ENCODE measurements at regions not wholly inside any gene's neighbourhood (a gene's known extent, or its start where the extent isn't known, plus 50 kb on each side); places are given as distances from the start of the nearest gene placed in this dataset.
"Not testable (repeated sequence)": the region's sequence is repeated elsewhere in the genome, so short reads cannot be mapped to it uniquely, and the experiment has no call there.

- no peak for DNase-seq
Observed at GRCh38 chr4:131159261-131159660, 1989.8 kb upstream of the PCDH10 start.

DNA sequence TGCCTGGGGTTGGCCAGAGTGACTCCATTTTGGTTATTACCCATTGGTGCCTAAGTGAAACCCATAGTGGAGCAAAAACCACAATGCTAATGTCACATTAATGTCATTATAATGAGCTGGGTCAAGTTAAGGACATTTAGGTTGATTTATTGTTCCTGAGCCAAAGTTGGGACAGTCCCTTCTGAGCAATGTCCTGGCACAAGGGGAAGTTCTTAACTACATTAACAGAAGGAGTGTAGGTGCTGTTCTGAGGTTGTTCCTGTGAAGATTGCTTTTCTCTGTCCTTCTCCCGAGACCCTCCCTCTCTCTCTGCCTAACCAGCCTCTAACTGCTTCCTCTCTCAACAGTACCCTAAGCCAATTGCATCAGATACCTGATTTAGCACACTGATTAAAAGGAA, 1956.8 kb upstream of the PCDH10 start:
- no peak for DNase-seq

- no peak for DNase-seq
Observed at GRCh38 chr4:131207589-131207988, 1941.5 kb upstream of the PCDH10 start.

DNA sequence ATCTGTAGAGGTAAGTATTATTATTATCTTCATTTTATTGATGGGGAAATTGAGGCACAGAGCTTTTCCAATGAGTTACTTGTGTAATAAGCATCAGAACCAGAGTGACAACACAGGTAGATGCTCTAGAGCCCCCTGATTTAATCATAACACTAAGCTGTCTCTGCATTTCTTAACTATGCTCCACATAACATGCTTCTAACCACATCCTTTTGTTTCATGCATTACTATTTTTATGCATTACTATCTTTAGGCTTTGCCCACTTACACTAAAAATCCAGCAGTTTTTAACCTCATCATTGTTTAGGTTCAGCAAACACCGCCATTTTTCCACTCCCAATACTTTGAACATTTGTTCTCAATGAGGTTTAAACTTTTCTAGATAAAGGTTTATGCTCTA, 1900.8 kb upstream of the PCDH10 start:
- no peak for DNase-seq

DNA sequence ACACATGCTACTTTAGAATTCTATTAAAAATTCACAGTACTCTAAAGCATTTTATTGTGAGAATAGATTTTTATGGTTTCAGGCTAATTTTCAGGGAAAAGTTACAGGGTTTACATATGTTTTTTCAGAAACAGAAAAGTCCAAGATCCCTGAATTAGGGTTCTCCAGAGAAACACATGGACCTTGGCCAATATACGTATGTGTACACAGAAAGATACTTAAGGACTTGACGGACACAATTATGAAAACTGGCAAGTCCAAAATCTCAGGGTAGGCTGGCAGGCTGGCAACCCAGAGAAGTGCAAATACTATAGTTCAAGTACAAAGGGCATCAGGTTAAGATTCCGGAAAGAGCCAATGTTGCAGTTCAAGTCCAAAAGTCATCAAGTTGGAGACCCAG, 1897.8 kb upstream of the PCDH10 start:
- no peak for DNase-seq

- no peak for DNase-seq
Observed at GRCh38 chr4:131257241-131257640, 1891.9 kb upstream of the PCDH10 start.

DNA sequence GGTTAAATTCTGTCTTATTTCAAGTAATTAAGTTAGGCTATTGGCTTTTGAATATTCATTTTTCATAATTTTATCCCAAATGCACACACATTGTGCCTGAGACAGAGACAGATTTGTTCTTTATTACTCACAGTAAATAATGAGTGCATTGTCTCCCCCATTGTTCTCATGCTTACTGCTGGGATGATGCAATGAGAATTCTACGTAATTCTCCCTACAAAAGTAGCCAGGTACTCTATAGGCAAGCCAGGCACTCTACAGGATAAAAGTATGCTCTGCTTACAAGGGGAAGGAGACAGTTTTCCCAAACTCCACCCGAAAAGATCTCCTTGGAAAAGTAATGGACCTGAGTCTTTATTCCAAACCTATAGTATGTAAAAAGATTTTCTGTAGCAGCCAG, 1890.7 kb upstream of the PCDH10 start:
- DNase-seq, result no peak

- no peak for DNase-seq
Observed at GRCh38 chr4:131288441-131288840, 1860.7 kb upstream of the PCDH10 start.

GRCh38 chr4:131296192-131296591, 1852.9 kb upstream of the PCDH10 start:
- no peak for DNase-seq

- DNase-seq, result no peak
Observed at GRCh38 chr4:131302108-131302507, 1847.0 kb upstream of the PCDH10 start.

- DNase-seq, result no peak
Observed at GRCh38 chr4:131304686-131305085, 1844.4 kb upstream of the PCDH10 start.

GRCh38 chr4:131309628-131310027, 1839.5 kb upstream of the PCDH10 start:
- no peak for DNase-seq

DNA sequence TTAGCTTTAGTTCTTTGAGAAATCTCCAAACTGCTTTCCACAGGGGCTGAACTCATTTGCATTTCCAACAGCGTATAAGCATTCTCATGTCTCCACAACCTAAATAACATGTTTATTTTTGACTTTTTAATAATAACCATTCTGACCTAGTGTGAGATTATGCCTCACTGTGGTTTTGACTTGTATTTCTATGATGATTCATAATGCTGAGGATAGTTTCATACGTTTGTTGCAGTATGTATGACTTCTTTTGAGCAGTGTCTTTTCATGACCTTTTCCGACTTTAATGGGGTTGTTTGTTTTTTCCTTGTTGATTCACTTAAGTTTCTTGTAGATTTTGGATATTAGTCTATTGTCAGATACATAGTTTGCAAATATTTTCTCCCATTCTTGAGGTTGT, 1833.0 kb upstream of the PCDH10 start:
- no peak for DNase-seq

- no peak for DNase-seq
Observed at GRCh38 chr4:131337936-131338335, 1811.2 kb upstream of the PCDH10 start.

- no peak for DNase-seq
Observed at GRCh38 chr4:131339137-131339536, 1810.0 kb upstream of the PCDH10 start.

- DNase-seq, result no peak
Observed at GRCh38 chr4:131344761-131345160, 1804.3 kb upstream of the PCDH10 start.

DNA sequence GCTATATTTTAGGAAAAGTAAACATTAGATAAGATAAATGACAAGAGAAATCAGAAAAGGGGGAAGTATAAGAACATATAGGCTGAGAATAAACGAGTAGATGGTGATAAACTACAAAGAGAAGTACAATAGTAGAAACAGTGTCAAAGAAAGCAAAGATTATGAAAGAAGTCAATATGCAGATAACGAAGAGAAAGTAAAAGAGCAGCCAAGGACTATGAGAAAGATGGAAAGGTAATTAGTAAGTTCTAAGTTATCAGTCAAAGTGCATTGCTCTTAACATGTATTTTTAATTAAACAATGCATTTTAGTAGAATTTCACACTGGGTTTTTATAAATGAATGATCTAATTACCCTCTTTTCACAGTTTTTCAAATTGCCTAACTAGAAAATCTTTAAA, 1801.3 kb upstream of the PCDH10 start:
- no peak for DNase-seq

DNA sequence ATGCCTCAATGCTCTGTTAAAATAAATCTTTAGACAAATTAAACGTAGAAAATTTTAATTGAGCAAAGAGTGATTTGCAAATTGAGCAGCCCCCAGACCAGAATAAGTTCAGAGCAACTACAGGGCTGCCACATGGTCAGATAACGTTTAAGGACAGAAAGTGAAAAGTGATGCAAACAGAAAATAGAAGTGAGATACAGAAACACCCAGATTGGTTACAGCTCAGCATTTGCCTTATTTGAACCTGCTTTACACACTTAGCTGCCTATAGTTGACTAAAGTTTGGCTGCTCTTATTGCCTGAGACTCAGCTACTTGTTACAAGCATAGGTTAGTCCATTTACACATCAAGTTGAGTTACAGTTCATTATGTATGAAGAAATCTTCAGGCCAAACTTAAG, 1800.8 kb upstream of the PCDH10 start:
- DNase-seq, result no peak

DNA sequence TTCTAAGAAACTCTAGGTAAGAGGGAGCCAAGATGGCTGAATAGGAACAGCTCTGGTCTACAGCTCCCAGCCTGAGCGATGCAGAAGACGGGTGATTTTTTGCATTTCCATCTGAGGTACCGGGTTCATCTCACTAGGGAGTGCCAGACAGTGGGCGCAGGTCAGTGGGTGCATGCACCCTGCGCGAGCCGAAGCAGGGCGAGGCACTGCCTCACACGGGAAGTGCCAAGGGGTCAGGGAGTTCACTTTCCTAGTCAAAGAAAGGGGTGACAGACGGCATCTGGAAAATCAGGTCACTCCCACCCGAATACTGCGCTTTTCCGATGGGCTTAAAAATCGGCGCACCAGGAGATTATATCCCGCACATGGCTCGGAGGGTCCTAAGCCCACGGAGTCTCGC, 1796.7 kb upstream of the PCDH10 start:
- DNase-seq, result not testable (repeated sequence)

DNA sequence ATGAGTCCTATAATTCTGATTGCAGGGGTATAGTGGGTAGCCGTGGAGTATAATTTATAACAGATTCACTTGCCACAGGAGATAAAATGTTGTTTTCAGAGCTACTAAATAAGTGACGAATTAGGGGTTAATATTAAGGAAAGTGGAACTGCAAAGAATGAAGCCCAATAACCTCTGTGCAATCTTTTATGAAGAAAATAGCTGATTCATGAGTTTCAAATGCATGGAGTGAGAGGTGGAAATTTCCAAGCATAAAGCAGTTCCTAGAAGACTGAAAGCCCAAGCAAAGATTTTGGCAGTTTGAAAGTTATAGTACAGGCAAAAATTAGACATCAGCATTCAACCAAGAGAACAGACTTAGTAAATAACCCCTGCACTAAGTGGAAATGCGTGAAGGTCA, 1782.4 kb upstream of the PCDH10 start:
- DNase-seq, result no peak

GRCh38 chr4:131367441-131367840, 1781.7 kb upstream of the PCDH10 start:
- no peak for DNase-seq

GRCh38 chr4:131370846-131371245, 1778.2 kb upstream of the PCDH10 start:
- no peak for DNase-seq

DNA sequence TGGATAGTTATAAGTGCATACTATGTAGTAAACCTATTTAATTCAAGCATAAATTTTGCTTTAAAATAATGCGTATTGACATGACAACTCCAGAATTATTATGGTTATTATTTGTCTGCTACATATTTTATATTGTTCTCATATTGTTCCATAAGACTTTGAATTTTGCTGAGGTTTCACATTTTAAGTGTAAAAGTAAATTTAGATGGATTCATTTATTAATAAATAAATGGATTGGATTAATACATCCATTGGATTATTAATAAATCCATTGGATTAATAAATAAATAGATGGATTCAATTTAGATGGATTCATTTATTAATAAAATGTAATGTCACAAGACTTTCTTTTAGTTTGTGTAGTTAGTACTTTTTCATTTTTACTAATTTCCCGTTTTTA, 1768.0 kb upstream of the PCDH10 start:
- DNase-seq, result no peak

DNA sequence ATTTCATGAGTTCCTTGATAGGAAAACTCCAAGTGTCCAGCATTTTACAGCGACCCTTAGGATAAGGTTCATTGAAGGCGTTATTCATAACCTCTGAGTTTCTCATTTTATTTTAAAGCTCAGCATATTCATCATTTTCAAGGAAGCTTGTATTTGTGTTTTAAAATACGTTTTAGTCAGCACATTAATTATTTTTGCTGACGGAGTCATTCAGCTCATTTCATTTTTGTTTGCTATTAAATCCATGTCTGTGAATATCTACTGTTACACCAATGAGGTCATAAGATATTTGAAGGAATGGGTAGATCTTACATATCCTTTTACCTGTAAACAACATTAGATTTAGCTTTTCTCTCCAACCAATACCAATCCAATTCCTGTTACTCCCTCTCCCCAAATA, 1766.3 kb upstream of the PCDH10 start:
- DNase-seq, result no peak

DNA sequence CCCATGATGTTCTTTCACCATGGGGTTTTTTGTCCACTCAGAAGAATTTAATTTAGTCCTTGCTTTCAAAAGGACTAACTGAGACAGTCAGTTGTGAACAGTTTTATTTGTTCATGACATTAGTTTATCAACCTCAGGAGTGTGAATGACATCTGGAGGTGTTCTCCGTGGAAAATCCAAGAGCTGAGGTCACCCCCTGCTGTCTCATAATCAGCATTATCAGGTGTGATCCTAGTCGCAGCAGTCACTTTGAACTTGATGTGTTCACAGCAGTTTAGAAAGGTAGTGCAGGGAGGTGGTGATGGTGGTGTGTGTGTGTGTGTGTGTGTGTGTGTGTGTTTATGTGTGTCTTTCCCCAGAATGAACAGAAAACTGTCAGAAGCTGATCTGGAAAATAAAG, 1760.8 kb upstream of the PCDH10 start:
- DNase-seq, result no peak

DNA sequence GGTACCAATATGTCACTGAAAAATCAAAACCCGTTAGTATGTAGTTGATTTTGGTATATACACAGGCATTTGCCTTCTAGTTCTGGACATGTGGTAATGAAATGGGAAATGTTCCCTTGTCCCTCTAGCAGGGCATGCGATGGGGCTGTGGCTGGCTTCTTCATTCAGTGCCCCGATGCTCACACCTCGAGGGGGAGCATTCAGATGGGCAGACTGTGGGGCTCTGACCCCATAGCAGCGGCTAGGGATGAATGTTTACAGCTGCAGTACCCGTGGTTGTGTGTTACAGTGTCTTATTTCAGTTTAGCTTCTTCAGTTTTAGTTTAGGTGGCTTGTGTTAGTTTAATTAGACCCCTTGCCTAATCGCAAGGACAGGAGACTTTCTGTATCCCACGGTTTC, 1741.0 kb upstream of the PCDH10 start:
- no peak for DNase-seq

Measured in activated T-cell treated with anti-CD3 and anti-CD28 coated beads, Interleukin-2, amount 50 U/mL, for 1 hour (primary cell).